ENCODE measurements at regions not wholly inside any gene's neighbourhood (a gene's known extent, or its start where the extent isn't known, plus 50 kb on each side); places are given as distances from the start of the nearest gene placed in this dataset.

GRCh38 chr5:67941614-67942401 is 273.7 kb upstream of the PIK3R1 start:
- TF ChIP-seq FOXP2 (optimal IDR thresholded peaks at IDR 0.05; ENCODE audit: borderline replicate concordance, extremely low read depth, extremely low read length, insufficient read depth): no peak

- TF ChIP-seq POLR2AphosphoS5 (IDR thresholded peaks at IDR 0.05; ENCODE audit: low read depth, low read length) (no peak), FOXP2 (optimal IDR thresholded peaks at IDR 0.05; ENCODE audit: borderline replicate concordance, extremely low read depth, extremely low read length, insufficient read depth) (no peak), SIN3A (IDR thresholded peaks at IDR 0.05; ENCODE audit: borderline replicate concordance, insufficient read depth, low read length) (no peak), TAF1 (IDR thresholded peaks at IDR 0.05; ENCODE audit: borderline replicate concordance, insufficient read depth, low read length) (no peak)
- TF ChIP-seq, protein P1, sequence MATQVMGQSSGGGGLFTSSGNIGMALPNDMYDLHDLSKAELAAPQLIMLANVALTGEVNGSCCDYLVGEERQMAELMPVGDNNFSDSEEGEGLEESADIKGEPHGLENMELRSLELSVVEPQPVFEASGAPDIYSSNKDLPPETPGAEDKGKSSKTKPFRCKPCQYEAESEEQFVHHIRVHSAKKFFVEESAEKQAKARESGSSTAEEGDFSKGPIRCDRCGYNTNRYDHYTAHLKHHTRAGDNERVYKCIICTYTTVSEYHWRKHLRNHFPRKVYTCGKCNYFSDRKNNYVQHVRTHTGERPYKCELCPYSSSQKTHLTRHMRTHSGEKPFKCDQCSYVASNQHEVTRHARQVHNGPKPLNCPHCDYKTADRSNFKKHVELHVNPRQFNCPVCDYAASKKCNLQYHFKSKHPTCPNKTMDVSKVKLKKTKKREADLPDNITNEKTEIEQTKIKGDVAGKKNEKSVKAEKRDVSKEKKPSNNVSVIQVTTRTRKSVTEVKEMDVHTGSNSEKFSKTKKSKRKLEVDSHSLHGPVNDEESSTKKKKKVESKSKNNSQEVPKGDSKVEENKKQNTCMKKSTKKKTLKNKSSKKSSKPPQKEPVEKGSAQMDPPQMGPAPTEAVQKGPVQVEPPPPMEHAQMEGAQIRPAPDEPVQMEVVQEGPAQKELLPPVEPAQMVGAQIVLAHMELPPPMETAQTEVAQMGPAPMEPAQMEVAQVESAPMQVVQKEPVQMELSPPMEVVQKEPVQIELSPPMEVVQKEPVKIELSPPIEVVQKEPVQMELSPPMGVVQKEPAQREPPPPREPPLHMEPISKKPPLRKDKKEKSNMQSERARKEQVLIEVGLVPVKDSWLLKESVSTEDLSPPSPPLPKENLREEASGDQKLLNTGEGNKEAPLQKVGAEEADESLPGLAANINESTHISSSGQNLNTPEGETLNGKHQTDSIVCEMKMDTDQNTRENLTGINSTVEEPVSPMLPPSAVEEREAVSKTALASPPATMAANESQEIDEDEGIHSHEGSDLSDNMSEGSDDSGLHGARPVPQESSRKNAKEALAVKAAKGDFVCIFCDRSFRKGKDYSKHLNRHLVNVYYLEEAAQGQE (IDR thresholded peaks at IDR 0.05; ENCODE audit: insufficient read depth in 1 of 2, low read depth in 2 of 2, low read length in 2 of 2): no peak
These were observed 279.5 kb upstream of the PIK3R1 start for GRCh38 chr5:67935908-67936566.

DNA sequence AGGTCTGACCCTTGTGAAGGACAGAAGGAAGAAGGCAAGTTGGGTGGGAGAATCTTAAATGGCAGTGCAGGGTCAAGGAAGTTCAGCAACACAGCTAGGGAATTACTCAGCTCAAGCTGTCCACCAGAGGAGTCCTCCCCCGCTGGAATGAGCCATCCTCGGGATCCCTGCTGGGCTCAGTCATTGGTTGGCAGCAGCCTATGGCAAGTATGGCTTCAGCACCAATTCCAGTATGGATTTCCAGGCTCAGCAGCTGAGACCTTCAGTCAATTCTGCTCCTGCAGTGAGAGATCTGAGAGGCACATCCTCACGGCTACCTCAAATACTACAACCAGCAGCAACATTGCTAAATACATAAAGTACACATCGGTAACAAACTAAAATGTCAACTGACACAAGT is 280.6 kb upstream of the PIK3R1 start:
- no peak for TF ChIP-seq TAF1 (IDR thresholded peaks at IDR 0.05; ENCODE audit: borderline replicate concordance, insufficient read depth, low read length)
- no peak for TF ChIP-seq POLR2AphosphoS5 (IDR thresholded peaks at IDR 0.05; ENCODE audit: low read depth, low read length)
- TF ChIP-seq FOXP2 (optimal IDR thresholded peaks at IDR 0.05; ENCODE audit: borderline replicate concordance, extremely low read depth, extremely low read length, insufficient read depth): no peak
- TF ChIP-seq, protein P1 (IDR thresholded peaks at IDR 0.05; ENCODE audit: insufficient read depth in 1 of 2, low read depth in 2 of 2, low read length in 2 of 2): no peak
- TF ChIP-seq SIN3A (IDR thresholded peaks at IDR 0.05; ENCODE audit: borderline replicate concordance, insufficient read depth, low read length): no peak

- TF ChIP-seq, protein P1 (IDR thresholded peaks at IDR 0.05; ENCODE audit: insufficient read depth in 1 of 2, low read depth in 2 of 2, low read length in 2 of 2): no peak
- no peak for TF ChIP-seq POLR2AphosphoS5 (IDR thresholded peaks at IDR 0.05; ENCODE audit: low read depth, low read length)
- no peak for TF ChIP-seq FOXP2 (optimal IDR thresholded peaks at IDR 0.05; ENCODE audit: borderline replicate concordance, extremely low read depth, extremely low read length, insufficient read depth)
- no peak for TF ChIP-seq TAF1 (IDR thresholded peaks at IDR 0.05; ENCODE audit: borderline replicate concordance, insufficient read depth, low read length)
- no peak for TF ChIP-seq SIN3A (IDR thresholded peaks at IDR 0.05; ENCODE audit: borderline replicate concordance, insufficient read depth, low read length)
These were observed 290.0 kb upstream of the PIK3R1 start for GRCh38 chr5:67925511-67925910.

GRCh38 chr5:67921004-67921601 is 294.5 kb upstream of the PIK3R1 start:
- TF ChIP-seq POLR2AphosphoS5 (IDR thresholded peaks at IDR 0.05; ENCODE audit: low read depth, low read length): no peak
- TF ChIP-seq SIN3A (IDR thresholded peaks at IDR 0.05; ENCODE audit: borderline replicate concordance, insufficient read depth, low read length): no peak
- TF ChIP-seq FOXP2 (optimal IDR thresholded peaks at IDR 0.05; ENCODE audit: borderline replicate concordance, extremely low read depth, extremely low read length, insufficient read depth): no peak
- TF ChIP-seq, protein P1 (IDR thresholded peaks at IDR 0.05; ENCODE audit: insufficient read depth in 1 of 2, low read depth in 2 of 2, low read length in 2 of 2): no peak
- no peak for TF ChIP-seq TAF1 (IDR thresholded peaks at IDR 0.05; ENCODE audit: borderline replicate concordance, insufficient read depth, low read length)

All from PFSK-1 (cell line).